ENCODE measurements at regions not wholly inside any gene's neighbourhood (a gene's known extent, or its start where the extent isn't known, plus 50 kb on each side); places are given as distances from the start of the nearest gene placed in this dataset.
"Not testable (repeated sequence)": the region's sequence is repeated elsewhere in the genome, so short reads cannot be mapped to it uniquely, and the experiment has no call there.

DNA sequence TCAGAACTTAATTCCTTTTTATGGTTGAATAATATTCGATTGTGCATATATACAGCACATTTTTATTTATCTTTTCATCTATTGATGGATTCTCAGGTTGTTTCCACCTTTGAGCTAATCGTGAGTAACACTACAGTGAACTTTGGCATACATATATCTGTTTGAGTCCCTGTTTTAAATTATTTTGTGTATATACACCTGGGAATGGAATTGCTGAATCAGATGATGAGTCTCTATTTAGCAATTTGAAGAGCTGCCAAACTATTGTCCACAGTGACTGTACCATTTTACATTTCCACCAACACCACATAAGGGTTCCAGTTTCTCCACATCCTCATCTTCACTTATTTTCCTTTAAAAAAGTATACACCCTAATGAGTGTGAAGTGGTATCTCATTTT is 166.2 kb upstream of the FGF13 start:
- no peak overlapping the region for H3K4me3 Mint-ChIP-seq
- no peak for ATAC-seq
- no peaks in the 10 kb centered on the region for H3K9me3 Mint-ChIP-seq
- no peaks in the 10 kb centered on the region for H3K4me1 Mint-ChIP-seq
- H3K27ac Mint-ChIP-seq: no peak overlapping the region
- H3K27me3 Mint-ChIP-seq: no peaks in the 10 kb centered on the region
- DNase-seq: no peak

DNA sequence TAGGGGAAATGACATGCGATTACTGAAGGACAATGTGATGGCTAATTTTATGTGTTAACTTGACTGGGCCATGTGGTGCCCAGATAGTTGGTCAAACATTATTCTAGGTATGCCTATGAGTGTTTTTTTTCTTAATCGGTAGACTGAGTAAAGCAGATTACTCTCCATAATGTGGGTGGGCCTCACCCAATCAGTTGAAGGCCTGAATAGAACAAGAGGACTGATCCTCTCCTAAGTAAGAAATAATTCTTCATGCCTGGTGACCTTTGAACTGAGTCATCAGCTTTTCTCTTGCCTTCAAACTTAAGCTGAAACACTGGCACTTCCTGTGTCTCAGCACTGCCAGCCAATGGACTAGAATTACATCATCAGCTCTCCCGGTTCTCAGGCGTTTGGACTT is 164.0 kb upstream of the FGF13 start:
- Mint-ChIP-seq H3K27ac (no peak overlapping the region), H3K9me3 (no peaks in the 10 kb centered on the region), H3K4me3 (no peak overlapping the region), H3K4me1 (no peaks in the 10 kb centered on the region), H3K27me3 (no peaks in the 10 kb centered on the region)
- no peak for ATAC-seq
- DNase-seq: no peak

DNA sequence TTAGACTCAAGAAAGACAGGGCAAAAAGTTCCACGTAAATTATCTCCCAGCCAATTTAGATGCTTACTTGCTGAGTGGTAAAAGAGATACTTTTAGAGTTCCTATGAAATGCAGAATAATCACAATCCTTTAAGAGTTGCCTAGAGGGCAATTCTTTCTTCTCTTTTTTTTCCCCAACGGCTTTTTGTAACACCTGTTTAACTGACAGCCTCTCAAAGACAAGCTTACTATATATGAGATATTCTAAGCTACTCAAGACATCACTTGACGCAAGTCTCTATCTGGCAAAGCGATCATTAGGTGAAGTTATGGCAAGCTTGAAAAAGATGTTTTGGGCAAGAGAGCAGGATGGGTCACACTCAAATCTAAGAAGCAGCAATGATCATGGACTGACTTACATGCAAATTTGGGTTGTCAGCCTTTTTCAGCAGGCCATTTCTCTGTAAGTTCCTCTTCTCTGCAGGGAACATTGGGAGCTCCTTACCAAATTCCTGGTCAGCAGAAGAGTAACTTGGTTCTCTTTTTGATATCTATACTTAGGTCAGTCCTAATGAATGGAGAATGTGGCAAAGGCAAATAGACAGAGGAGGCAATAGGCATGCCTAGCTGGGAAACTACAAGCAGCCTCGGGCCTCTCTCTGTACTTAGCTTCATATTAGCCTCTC is 162.9 kb upstream of the FGF13 start:
- no peak for DNase-seq
- Mint-ChIP-seq H3K4me1 (no peaks in the 10 kb centered on the region), H3K4me3 (no peak overlapping the region), H3K27me3 (no peaks in the 10 kb centered on the region), H3K9me3 (no peaks in the 10 kb centered on the region), H3K27ac (no peak overlapping the region)
- no peak for ATAC-seq

DNA sequence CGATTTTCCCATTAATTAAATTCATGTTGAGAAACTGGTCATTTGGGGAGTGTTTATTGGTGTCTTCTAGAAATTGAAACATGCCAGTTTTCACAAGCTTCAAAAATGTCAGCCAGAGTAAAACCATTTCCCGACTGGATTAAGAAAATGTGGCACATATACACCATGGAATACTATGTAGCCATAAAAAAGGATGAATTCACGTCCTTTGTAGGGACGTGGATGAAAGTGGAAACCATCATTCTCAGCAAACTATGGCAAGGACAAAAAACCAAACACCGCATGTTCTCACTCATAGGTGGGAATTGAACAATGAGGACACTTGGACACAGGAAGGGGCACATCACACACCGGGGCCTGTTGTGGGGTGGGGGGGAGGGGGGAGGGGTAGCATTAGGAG is 162.1 kb upstream of the FGF13 start:
- not testable (repeated sequence) for H3K4me1 Mint-ChIP-seq, H3K27ac Mint-ChIP-seq, H3K9me3 Mint-ChIP-seq, H3K27me3 Mint-ChIP-seq, DNase-seq, H3K4me3 Mint-ChIP-seq, ATAC-seq

- Mint-ChIP-seq H3K4me1 (no peaks in the 10 kb centered on the region), H3K27ac (no peak overlapping the region), H3K9me3 (peaks cover 0 to 5% of the 10 kb centered on the region in 2 donors), H3K27me3 (no peaks in the 10 kb centered on the region), H3K4me3 (no peak overlapping the region)
- ATAC-seq: no peak
- no peak for DNase-seq
These were observed 161.0 kb upstream of the FGF13 start for GRCh38 chrX:138872537-138872936.

- Mint-ChIP-seq H3K27me3 (no peaks in the 10 kb centered on the region), H3K4me1 (no peaks in the 10 kb centered on the region)
- ATAC-seq: no peak
These were observed 160.2 kb upstream of the FGF13 start for GRCh38 chrX:138871739-138872138.

GRCh38 chrX:138866643-138867042 is 155.1 kb upstream of the FGF13 start:
- Mint-ChIP-seq H3K9me3 (peaks cover 0 to 5% of the 10 kb centered on the region in 2 donors), H3K27ac (no peak overlapping the region), H3K27me3 (no peaks in the 10 kb centered on the region), H3K4me1 (no peaks in the 10 kb centered on the region), H3K4me3 (no peak overlapping the region)
- ATAC-seq (no peak), DNase-seq (no peak)

More at GRCh38 chrX:138871739-138872138, 160.2 kb upstream of the FGF13 start:
- Mint-ChIP-seq H3K27ac (no peak overlapping the region), H3K4me3 (no peak overlapping the region), H3K9me3 (peaks cover 0 to 5% of the 10 kb centered on the region in 2 donors)
- DNase-seq: no peak

GRCh38 chrX:138865093-138865649 is 153.7 kb upstream of the FGF13 start:
- Mint-ChIP-seq H3K4me1 (no peaks in the 10 kb centered on the region), H3K27ac (no peak overlapping the region), H3K9me3 (peaks cover 0 to 5% of the 10 kb centered on the region in 2 donors), H3K4me3 (no peak overlapping the region), H3K27me3 (no peaks in the 10 kb centered on the region)
- DNase-seq (no peak), ATAC-seq (no peak)

DNA sequence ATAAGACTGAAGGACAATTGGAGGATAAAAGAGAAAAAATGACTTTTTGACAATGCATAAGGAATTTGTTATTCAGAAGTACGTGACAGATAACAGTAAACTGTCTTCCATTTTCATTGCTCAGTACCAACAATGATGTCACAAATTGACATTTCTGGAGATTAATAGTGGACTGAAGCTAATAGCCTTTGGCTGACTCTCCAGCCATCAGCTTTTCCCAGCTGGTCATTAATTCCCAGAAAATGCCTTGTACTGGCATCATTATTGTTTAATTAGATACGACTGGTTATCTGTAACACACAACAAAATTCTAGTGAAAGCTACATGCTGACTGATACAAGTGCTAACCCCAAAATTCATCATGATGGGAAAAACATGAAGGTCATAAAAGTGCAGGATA is 147.9 kb upstream of the FGF13 start:
- H3K4me3 Mint-ChIP-seq: no peak overlapping the region
- ATAC-seq (no peak), DNase-seq (no peak)
- no peaks in the 10 kb centered on the region for H3K4me1 Mint-ChIP-seq
- no peaks in the 10 kb centered on the region for H3K27me3 Mint-ChIP-seq
- no peak overlapping the region for H3K27ac Mint-ChIP-seq
- no peaks in the 10 kb centered on the region for H3K9me3 Mint-ChIP-seq

- Mint-ChIP-seq H3K9me3 (no peaks in the 10 kb centered on the region), H3K4me3 (no peak overlapping the region), H3K27ac (no peak overlapping the region), H3K27me3 (no peaks in the 10 kb centered on the region), H3K4me1 (no peaks in the 10 kb centered on the region)
- no peak for DNase-seq
- no peak for ATAC-seq
These were observed 147.4 kb upstream of the FGF13 start for GRCh38 chrX:138858951-138859350.

- Mint-ChIP-seq H3K4me1 (no peaks in the 10 kb centered on the region), H3K4me3 (no peak overlapping the region), H3K27ac (no peak overlapping the region), H3K27me3 (no peaks in the 10 kb centered on the region), H3K9me3 (no peaks in the 10 kb centered on the region)
- no peak for DNase-seq
- ATAC-seq: peak; percentile 57
These were observed 146.9 kb upstream of the FGF13 start for GRCh38 chrX:138858438-138858837.

DNA sequence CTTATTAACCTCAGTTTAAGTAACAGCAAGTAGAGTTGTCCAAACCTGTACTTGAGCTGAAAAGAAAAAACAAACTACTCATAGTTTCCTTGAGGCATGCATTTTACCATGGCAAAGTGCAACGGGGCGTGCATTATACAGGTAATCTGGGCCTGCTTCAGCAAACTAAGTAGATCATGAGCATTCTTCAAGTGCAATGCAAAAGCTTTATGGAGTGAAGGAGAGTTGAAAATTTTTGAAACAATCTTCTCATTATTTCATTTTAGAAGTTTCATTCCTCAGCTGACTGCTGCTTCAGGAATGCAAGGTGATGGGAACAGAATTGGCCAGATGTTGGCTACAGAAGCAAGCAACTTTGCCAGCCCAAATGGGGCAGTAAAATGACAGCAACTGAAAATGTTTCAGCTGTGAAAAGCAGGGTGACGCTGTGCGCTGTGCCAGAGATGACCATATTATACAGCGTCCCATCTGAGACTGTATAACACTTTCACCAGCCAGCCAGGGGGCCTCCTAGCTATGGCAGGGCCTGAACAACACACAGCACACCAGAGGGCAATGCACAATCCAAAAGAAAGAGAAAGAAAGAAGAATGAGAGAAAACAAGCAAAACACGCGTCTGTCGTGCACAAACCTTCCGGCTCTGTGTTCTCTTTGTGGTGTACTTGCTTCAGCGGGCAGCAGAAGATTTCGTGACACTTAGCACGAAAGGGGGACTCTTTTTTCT is 145.5 kb upstream of the FGF13 start:
- ATAC-seq: no peak
- no peak overlapping the region for H3K4me3 Mint-ChIP-seq

DNA sequence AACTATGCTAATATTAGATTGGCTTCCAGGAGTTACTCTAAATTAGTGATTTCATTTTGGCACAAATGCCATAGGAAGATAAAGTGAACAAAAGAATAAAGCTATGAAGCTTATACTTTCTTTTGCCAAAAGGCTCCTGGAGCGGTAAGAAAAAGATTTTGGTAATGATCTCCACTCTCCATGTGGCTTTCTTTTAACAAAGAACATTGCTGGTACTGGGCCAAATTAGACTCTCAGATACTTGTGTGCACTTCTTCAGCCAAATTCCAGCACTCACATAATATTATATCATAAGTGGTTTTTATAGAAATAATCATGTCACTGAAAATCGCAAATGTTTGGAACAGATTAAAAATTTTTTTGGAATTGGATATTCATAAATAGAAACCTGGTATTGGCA is 142.4 kb upstream of the FGF13 start:
- DNase-seq (no peak), ATAC-seq (no peak)
- Mint-ChIP-seq H3K4me3 (no peak overlapping the region), H3K27me3 (no peaks in the 10 kb centered on the region), H3K27ac (no peak overlapping the region), H3K9me3 (no peaks in the 10 kb centered on the region), H3K4me1 (no peaks in the 10 kb centered on the region)

More for the DNA sequence above, 145.5 kb upstream of the FGF13 start:
- H3K4me1 Mint-ChIP-seq: no peaks in the 10 kb centered on the region
- H3K27me3 Mint-ChIP-seq: no peaks in the 10 kb centered on the region
- no peak for DNase-seq
- H3K27ac Mint-ChIP-seq: no peak overlapping the region
- H3K9me3 Mint-ChIP-seq: no peaks in the 10 kb centered on the region

DNA sequence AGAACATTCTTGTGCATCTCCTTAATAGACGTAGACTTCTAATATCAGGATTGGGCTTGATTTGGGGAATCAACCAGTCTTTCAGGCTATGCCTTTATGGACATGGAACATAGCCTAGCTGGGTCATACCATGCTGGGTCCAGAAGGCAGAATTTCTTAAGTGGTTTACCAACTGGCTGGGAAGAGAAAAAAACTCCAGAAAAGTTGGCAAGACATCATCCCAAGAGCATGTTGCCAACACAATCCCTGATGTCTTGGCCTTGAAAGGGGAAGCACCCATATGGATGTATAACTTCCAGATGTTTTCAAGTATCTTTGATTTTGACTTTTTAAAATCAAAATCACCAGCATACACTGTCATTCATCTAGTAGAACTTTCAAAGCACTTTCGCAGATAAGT is 138.0 kb upstream of the FGF13 start:
- no peaks in the 10 kb centered on the region for H3K27me3 Mint-ChIP-seq
- DNase-seq (no peak), ATAC-seq (no peak)
- no peak overlapping the region for H3K27ac Mint-ChIP-seq
- H3K9me3 Mint-ChIP-seq: no peaks in the 10 kb centered on the region
- H3K4me3 Mint-ChIP-seq: no peak overlapping the region
- no peaks in the 10 kb centered on the region for H3K4me1 Mint-ChIP-seq

GRCh38 chrX:138847930-138848329 is 136.4 kb upstream of the FGF13 start:
- ATAC-seq: no peak
- H3K27ac Mint-ChIP-seq: no peak overlapping the region
- no peaks in the 10 kb centered on the region for H3K4me1 Mint-ChIP-seq
- DNase-seq: no peak
- no peaks in the 10 kb centered on the region for H3K9me3 Mint-ChIP-seq
- no peaks in the 10 kb centered on the region for H3K27me3 Mint-ChIP-seq
- no peak overlapping the region for H3K4me3 Mint-ChIP-seq

DNA sequence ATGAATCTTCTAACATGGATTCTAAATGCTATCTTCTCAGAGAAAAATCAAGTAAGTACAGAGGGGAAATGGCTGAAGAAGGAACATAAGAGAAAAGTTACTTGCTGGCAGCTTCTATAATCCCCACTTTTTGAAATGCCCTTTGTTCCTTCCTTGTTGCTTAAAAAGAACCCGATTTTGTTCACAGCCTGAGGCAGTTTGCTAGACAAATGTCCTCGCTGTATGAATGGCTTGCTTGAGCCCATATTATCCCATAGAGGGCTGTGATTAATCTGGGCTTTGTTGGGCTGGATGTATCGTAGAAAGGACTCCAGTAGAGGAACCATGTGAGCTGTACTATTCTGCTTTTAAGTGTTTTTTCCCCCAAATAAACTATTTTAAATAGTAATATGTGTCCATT is 134.3 kb upstream of the FGF13 start:
- no peak overlapping the region for H3K4me3 Mint-ChIP-seq
- H3K9me3 Mint-ChIP-seq: no peaks in the 10 kb centered on the region
- H3K27me3 Mint-ChIP-seq: no peaks in the 10 kb centered on the region
- no peak for ATAC-seq
- no peak overlapping the region for H3K27ac Mint-ChIP-seq
- no peaks in the 10 kb centered on the region for H3K4me1 Mint-ChIP-seq
- DNase-seq: no peak

Measured in stimulated activated naive CD8-positive, alpha-beta T cell treated with anti-CD3 and anti-CD28 coated beads, Interleukin-15, amount 100 ng/mL, for 72 hours (primary cell).